GM23338 (cell line): ENCODE measurements at regions not wholly inside any gene's neighbourhood (a gene's known extent, or its start where the extent isn't known, plus 50 kb on each side); places are given as distances from the start of the nearest gene placed in this dataset.

Source experiments
- ATAC-seq: fragments of 200-7000 bp; cut with Tn5 transposase; 3 replicates; pipeline ENCODE4 v1.9.1; 2020
- DNase-seq: peaks from one replicate; pipeline ENCODE4 v3.0.0-alpha.2; 2015; ENCODE audit warnings: low spot score
- H2AFZ ChIP-seq: fragments of 200-600 bp; sonication (generic); 2 replicates; pipeline ENCODE4 v1.8.0; 2016; ENCODE audit warnings: antibody characterized with exemption, mild to moderate bottlenecking, moderate library complexity
- H3F3A ChIP-seq: fragments of 200-600 bp; sonication (generic); replicated peaks from 2 replicates; pipeline ENCODE4 v1.8.0; 2017; ENCODE audit warnings: antibody characterized with exemption, mixed run types, low read depth
- H3K27ac ChIP-seq: fragments of 200-600 bp; sonication (generic); 2 replicates; pipeline ENCODE4 v1.6.1; 2016; ENCODE audit warnings: low read depth
- H3K27me3 ChIP-seq: fragments of 200-600 bp; sonication (generic); 2 replicates; pipeline ENCODE4 v1.8.0; 2016; ENCODE audit warnings: mild to moderate bottlenecking, mixed run types, moderate library complexity; ENCODE audit not compliant: insufficient read depth
- H3K36me3 ChIP-seq: fragments of 200-600 bp; sonication (generic); 2 replicates; pipeline ENCODE4 v1.8.0; 2016; ENCODE audit warnings: mild to moderate bottlenecking; ENCODE audit not compliant: insufficient read depth
- H3K4me1 ChIP-seq: fragments of 200-600 bp; sonication (generic); 2 replicates; pipeline ENCODE4 v1.8.0; 2016; ENCODE audit warnings: mild to moderate bottlenecking, moderate library complexity; ENCODE audit not compliant: insufficient read depth
- H3K4me2 ChIP-seq: fragments of 200-600 bp; sonication (generic); 2 replicates; pipeline ENCODE4 v1.7.1; 2017; ENCODE audit warnings: mixed run types
- H3K4me3 ChIP-seq: fragments of 200-600 bp; sonication (generic); 2 replicates; pipeline ENCODE4 v1.6.1; 2016; ENCODE audit warnings: mixed run types
- H3K79me2 ChIP-seq: fragments of 200-600 bp; sonication (generic); replicated peaks from 2 replicates; pipeline ENCODE4 v1.8.0; 2017; ENCODE audit warnings: mild to moderate bottlenecking; ENCODE audit not compliant: insufficient read depth
- H3K9me2 ChIP-seq: fragments of 200-600 bp; sonication (generic); 2 replicates; pipeline ENCODE4 v1.8.0; 2017; ENCODE audit not compliant: insufficient read depth
- H4K20me1 ChIP-seq: fragments of 200-600 bp; sonication (generic); replicated peaks from 2 replicates; pipeline ENCODE4 v1.8.0; 2017; ENCODE audit warnings: mild to moderate bottlenecking; ENCODE audit not compliant: insufficient read depth
- H3K27ac Mint-ChIP-seq: 2 replicates; pipeline ENCODE4 v1.8.0; 2020; ENCODE audit warnings: inconsistent platforms, mild to moderate bottlenecking, moderate library complexity, mixed read lengths
- H3K27me3 Mint-ChIP-seq: 3 replicates; pipeline ENCODE4 v1.8.0; 2022; ENCODE audit warnings: low read depth, mild to moderate bottlenecking, moderate library complexity, mixed read lengths, inconsistent platforms; ENCODE audit not compliant: insufficient read depth, poor library complexity
- H3K36me3 Mint-ChIP-seq: 3 replicates; pipeline ENCODE4 v1.8.0; 2021; ENCODE audit warnings: low read depth, mild to moderate bottlenecking, inconsistent platforms, moderate library complexity, mixed read lengths
- H3K4me1 Mint-ChIP-seq: 3 replicates; pipeline ENCODE4 v1.8.0; 2020; ENCODE audit warnings: mild to moderate bottlenecking, inconsistent platforms, mixed read lengths
- H3K4me3 Mint-ChIP-seq: 3 replicates; pipeline ENCODE4 v1.8.0; 2021; ENCODE audit warnings: moderate library complexity, mild to moderate bottlenecking, inconsistent platforms, mixed read lengths
- H3K9me3 Mint-ChIP-seq: 3 replicates; pipeline ENCODE4 v1.8.0; 2020; ENCODE audit warnings: moderate library complexity, mild to moderate bottlenecking, inconsistent platforms, mixed read lengths
- CREB1 ChIP-seq: fragments of 250-450 bp; sonication (Bioruptor Pico); IDR thresholded peaks from 2 replicates; pipeline ENCODE4 v1.5.0; 2020; ENCODE audit warnings: low read depth, mild to moderate bottlenecking, moderate library complexity
- CTCF ChIP-seq, 2 experiments: fragments of 200-600 bp in 1 of 2; sonication (generic) in 1 of 2; conservative IDR thresholded peaks; 2 replicates each; pipeline versions ENCODE4 v1.5.1 to v1.6.1; 2016 to 2017; ENCODE audit warnings: antibody characterized with exemption in 2 of 2, low read depth in 2 of 2, mild to moderate bottlenecking in 2 of 2, moderate library complexity in 1 of 2
- ETS1 ChIP-seq: IDR thresholded peaks from 2 replicates; pipeline ENCODE4 v1.6.1; 2016; ENCODE audit warnings: antibody characterized with exemption
- EZH2 ChIP-seq: fragments of 200-600 bp; sonication (generic); IDR thresholded peaks from one replicate; pipeline ENCODE4 v1.8.0; 2017; ENCODE audit warnings: antibody characterized with exemption, mild to moderate bottlenecking, low read depth; ENCODE audit not compliant: unreplicated experiment
- EZH2phosphoT487 ChIP-seq: fragments of 200-600 bp; sonication (generic); IDR thresholded peaks from one replicate; pipeline ENCODE4 v1.8.1; 2018; ENCODE audit warnings: antibody characterized with exemption; ENCODE audit not compliant: unreplicated experiment
- JUNB ChIP-seq: IDR thresholded peaks from one replicate; pipeline ENCODE4 v1.6.1; 2016; ENCODE audit warnings: antibody characterized with exemption; ENCODE audit not compliant: unreplicated experiment
- NANOG ChIP-seq: IDR thresholded peaks from 2 replicates; pipeline ENCODE4 v1.6.1; 2016; ENCODE audit warnings: antibody characterized with exemption, borderline replicate concordance
- POLR2AphosphoS5 ChIP-seq: IDR thresholded peaks from 2 replicates; pipeline ENCODE4 v1.6.1; 2016; ENCODE audit warnings: antibody characterized with exemption, low read depth
- REST ChIP-seq: IDR thresholded peaks from one replicate; pipeline ENCODE4 v1.6.1; 2018; ENCODE audit warnings: antibody characterized with exemption; ENCODE audit not compliant: unreplicated experiment
- STAT1 ChIP-seq: IDR thresholded peaks from one replicate; pipeline ENCODE4 v1.6.1; 2016; ENCODE audit warnings: antibody characterized with exemption; ENCODE audit not compliant: unreplicated experiment
- ZNF114 ChIP-seq: fragments of 250-450 bp; sonication (Bioruptor Pico); IDR thresholded peaks from 2 replicates; pipeline ENCODE4 v1.5.0; 2020; ENCODE audit warnings: mild to moderate bottlenecking, moderate library complexity
- ZNF331 ChIP-seq: fragments of 250-450 bp; sonication (Bioruptor Pico); IDR thresholded peaks from 2 replicates; pipeline ENCODE4 v1.5.0; 2020; ENCODE audit warnings: low read depth, mild to moderate bottlenecking, moderate library complexity
- ZNF462 ChIP-seq: fragments of 250-450 bp; sonication (Bioruptor Pico); IDR thresholded peaks from 2 replicates; pipeline ENCODE4 v1.5.0; 2020; ENCODE audit warnings: mild to moderate bottlenecking, moderate library complexity

GRCh38 chr4:38501698-38502097 is 162.3 kb upstream of the KLF3 start:
- Histone ChIP-seq H3F3A (no peaks in the 10 kb centered on the region), H3K4me3 (no peak overlapping the region), H3K79me2 (no peaks in the 10 kb centered on the region), H3K9me2 (peaks cover 13% of the 10 kb centered on the region; the same call in 1 of the 2 replicates), H3K4me2 (no peak overlapping the region), H3K27me3 (no peaks in the 10 kb centered on the region), H3K4me1 (no peaks in the 10 kb centered on the region), H4K20me1 (no peaks in the 10 kb centered on the region), H3K27ac (no peak overlapping the region), H3K36me3 (no peaks in the 10 kb centered on the region), H2AFZ (no peak overlapping the region)
- Mint-ChIP-seq H3K9me3 (no peaks in the 10 kb centered on the region), H3K27ac (no peak overlapping the region), H3K4me3 (no peak overlapping the region), H3K36me3 (no peaks in the 10 kb centered on the region), H3K4me1 (peaks cover 2% of the 10 kb centered on the region; the same call in 1 of the 3 replicates), H3K27me3 (no peaks in the 10 kb centered on the region)
- no peak for TF ChIP-seq REST
- TF ChIP-seq ZNF331: no peak
- no peak for TF ChIP-seq ZNF114 (CRISPR knock-in tag)
- TF ChIP-seq EZH2phosphoT487: no peak
- TF ChIP-seq ETS1: no peak
- no peak for TF ChIP-seq ZNF462 (CRISPR knock-in tag)
- TF ChIP-seq CTCF (conservative IDR thresholded peaks at IDR 0.05; ENCODE audit: low read depth in 2 of 2): no peak
- no peak for TF ChIP-seq JUNB
- no peak for TF ChIP-seq CREB1 (CRISPR knock-in tag)
- no peak for TF ChIP-seq STAT1
- no peak for TF ChIP-seq NANOG
- no peak for TF ChIP-seq POLR2AphosphoS5
- no peak for TF ChIP-seq EZH2
- DNase-seq (no peak), ATAC-seq (no peak)
